Fibroblast of mammary gland (primary cell): ENCODE measurements at regions not wholly inside any gene's neighbourhood (a gene's known extent, or its start where the extent isn't known, plus 50 kb on each side); places are given as distances from the start of the nearest gene placed in this dataset.

Experiments
- DNase-seq: peaks from one replicate; pipeline ENCODE4 v3.0.0-alpha.2; 2010; ENCODE audit warnings: low read depth
- H3K4me3 ChIP-seq: 2 replicates; pipeline ENCODE4 v1.5.1; 2011; ENCODE audit warnings: low read depth, mild to moderate bottlenecking, low read length, moderate library complexity; ENCODE audit not compliant: control insufficient read depth
- CTCF ChIP-seq: conservative IDR thresholded peaks from 2 replicates; pipeline ENCODE4 v1.5.1; 2011; ENCODE audit warnings: low read depth, low read length, inconsistent platforms; ENCODE audit not compliant: control insufficient read depth, insufficient read depth

- TF ChIP-seq CTCF, result no peak
- H3K4me3 ChIP-seq, result no peak overlapping the region
- no peak for DNase-seq
Observed at GRCh38 chr6:167397712-167398111, 72.8 kb downstream of the TTLL2 start.

- H3K4me3 ChIP-seq, result no peak overlapping the region
- DNase-seq, result no peak
- no peak for TF ChIP-seq CTCF
Observed at GRCh38 chr6:167398214-167399050, 73.5 kb downstream of the TTLL2 start.

- H3K4me3 ChIP-seq, result no peak overlapping the region
- TF ChIP-seq CTCF, result no peak
- DNase-seq, result no peak
Observed at GRCh38 chr6:167399051-167399387, 74.1 kb downstream of the TTLL2 start.

GRCh38 chr6:167399599-167399998, 74.7 kb downstream of the TTLL2 start:
- no peak overlapping the region for H3K4me3 ChIP-seq
- DNase-seq, result no peak
- TF ChIP-seq CTCF, result no peak

- no peak overlapping the region for H3K4me3 ChIP-seq
- no peak for TF ChIP-seq CTCF
- DNase-seq, result no peak
Observed at GRCh38 chr6:167400482-167401138, 75.7 kb downstream of the TTLL2 start.

- no peak for TF ChIP-seq CTCF
- DNase-seq, result no peak
- no peak overlapping the region for H3K4me3 ChIP-seq
Observed at GRCh38 chr6:167401525-167402194, 76.8 kb downstream of the TTLL2 start.
